WTC11 (cell line): ENCODE measurements at regions not wholly inside any gene's neighbourhood (a gene's known extent, or its start where the extent isn't known, plus 50 kb on each side); places are given as distances from the start of the nearest gene placed in this dataset.

ENCODE experiments used
- ATAC-seq: fragments of 200-7000 bp; cut with Tn5 transposase; 2 replicates; pipeline ENCODE4 v1.10.0; 2021; ENCODE audit warnings: mild to moderate bottlenecking, moderate library complexity
- CTCF ChIA-PET: fragments of 300-600 bp; sonication (Branson Sonifier 250); formaldehyde crosslinking; loops from one replicate; lab custom pipeline; 2021; ENCODE audit warnings: antibody characterized with exemption; lab: Charles Lee
- POLR2A ChIA-PET: fragments of 350-600 bp; sonication (Branson Sonifier 250); formaldehyde crosslinking; loops from one replicate; lab custom pipeline; 2021; ENCODE audit warnings: antibody characterized with exemption; lab: Charles Lee
- DNase-seq: peaks from one replicate; pipeline ENCODE4 v3.0.0; 2021; ENCODE audit warnings: low spot score
- H3K27ac Mint-ChIP-seq: 2 replicates; pipeline ENCODE4 v1.8.0; 2021; ENCODE audit warnings: mixed read lengths
- H3K27me3 Mint-ChIP-seq: 2 replicates; pipeline ENCODE4 v1.8.0; 2021; ENCODE audit warnings: low read depth, mild to moderate bottlenecking, moderate library complexity, mixed read lengths
- H3K36me3 Mint-ChIP-seq: 2 replicates; pipeline ENCODE4 v1.8.0; 2021; ENCODE audit warnings: mixed read lengths
- H3K4me1 Mint-ChIP-seq: 2 replicates; pipeline ENCODE4 v1.8.0; 2022; ENCODE audit warnings: mixed read lengths
- H3K4me3 Mint-ChIP-seq: 2 replicates; pipeline ENCODE4 v1.8.0; 2021; ENCODE audit warnings: mild to moderate bottlenecking, moderate library complexity, mixed read lengths
- H3K9me3 Mint-ChIP-seq: 2 replicates; pipeline ENCODE4 v1.8.0; 2021; ENCODE audit warnings: mixed read lengths
- ATF1 ChIP-seq: sonication (generic); formaldehyde crosslinking; IDR thresholded peaks from 2 replicates; pipeline ENCODE4 v1.8.1; 2023; ENCODE audit warnings: mild to moderate bottlenecking, moderate library complexity, missing genetic modification reagents
- CBFB ChIP-seq: sonication (generic); formaldehyde crosslinking; IDR thresholded peaks from 2 replicates; pipeline ENCODE4 v1.8.1; 2022; ENCODE audit warnings: mild to moderate bottlenecking, low read depth, missing genetic modification reagents
- ETV6 ChIP-seq: sonication (generic); formaldehyde crosslinking; IDR thresholded peaks from 2 replicates; pipeline ENCODE4 v1.8.1; 2022; ENCODE audit warnings: mild to moderate bottlenecking, missing genetic modification reagents
- FOXK1 ChIP-seq: sonication (generic); formaldehyde crosslinking; IDR thresholded peaks from 2 replicates; pipeline ENCODE4 v1.8.0; 2022; ENCODE audit warnings: mild to moderate bottlenecking, moderate library complexity, missing genetic modification reagents
- FOXP1 ChIP-seq: sonication (generic); formaldehyde crosslinking; IDR thresholded peaks from 2 replicates; pipeline ENCODE4 v1.8.0; 2022; ENCODE audit warnings: missing genetic modification reagents, mild to moderate bottlenecking, moderate library complexity, borderline replicate concordance
- GTF2I ChIP-seq: fragments of 250-450 bp; sonication (Bioruptor Pico); conservative IDR thresholded peaks from 2 replicates; pipeline ENCODE4 v1.4.0; 2021; ENCODE audit warnings: mild to moderate bottlenecking
- MYBL2 ChIP-seq: sonication (generic); formaldehyde crosslinking; IDR thresholded peaks from 2 replicates; pipeline ENCODE4 v1.8.1; 2023; ENCODE audit warnings: mild to moderate bottlenecking, moderate library complexity, missing genetic modification reagents
- NFE2L1 ChIP-seq: sonication (generic); formaldehyde crosslinking; IDR thresholded peaks from 2 replicates; pipeline ENCODE4 v1.8.1; 2023; ENCODE audit warnings: missing genetic modification reagents
- NR1H2 ChIP-seq: sonication (generic); formaldehyde crosslinking; IDR thresholded peaks from 2 replicates; pipeline ENCODE4 v1.9.0; 2021; ENCODE audit warnings: mild to moderate bottlenecking, moderate library complexity, missing genetic modification reagents
- NR2C2 ChIP-seq: sonication (generic); formaldehyde crosslinking; IDR thresholded peaks from 2 replicates; pipeline ENCODE4 v1.8.0; 2022; ENCODE audit warnings: mild to moderate bottlenecking, missing genetic modification reagents
- PRRX2 ChIP-seq: fragments of 250-450 bp; sonication (Bioruptor Pico); IDR thresholded peaks from 2 replicates; pipeline ENCODE4 v1.8.0; 2021; ENCODE audit warnings: mild to moderate bottlenecking
- RELA ChIP-seq: sonication (generic); formaldehyde crosslinking; IDR thresholded peaks from 2 replicates; pipeline ENCODE4 v1.8.1; 2022; ENCODE audit warnings: missing genetic modification reagents, mild to moderate bottlenecking, borderline replicate concordance
- SMAD4 ChIP-seq: sonication (generic); formaldehyde crosslinking; IDR thresholded peaks from 2 replicates; pipeline ENCODE4 v1.8.0; 2022; ENCODE audit warnings: mild to moderate bottlenecking, missing genetic modification reagents
- TCF7 ChIP-seq: sonication (generic); formaldehyde crosslinking; IDR thresholded peaks from 2 replicates; pipeline ENCODE4 v1.8.0; 2022; ENCODE audit warnings: mild to moderate bottlenecking, low read depth, missing genetic modification reagents, moderate library complexity
- ZNF232 ChIP-seq: sonication (generic); formaldehyde crosslinking; IDR thresholded peaks from 2 replicates; pipeline ENCODE4 v1.8.0; 2022; ENCODE audit warnings: mild to moderate bottlenecking, missing genetic modification reagents
- ZNF263 ChIP-seq: sonication (generic); formaldehyde crosslinking; IDR thresholded peaks from 2 replicates; pipeline ENCODE4 v1.8.1; 2022; ENCODE audit warnings: low read depth, mild to moderate bottlenecking, moderate library complexity, missing genetic modification reagents
- TF ChIP-seq, protein P1 (sequence below): sonication (generic); formaldehyde crosslinking; IDR thresholded peaks from 2 replicates; pipeline ENCODE4 v1.8.1; 2023; ENCODE audit warnings: mild to moderate bottlenecking, missing genetic modification reagents
- TF ChIP-seq, protein P2 (sequence below): fragments of 250-450 bp; sonication (Bioruptor Pico); IDR thresholded peaks from 2 replicates; pipeline ENCODE4 v1.9.0; 2021; ENCODE audit warnings: moderate library complexity, mild to moderate bottlenecking, inconsistent platforms, borderline replicate concordance
- TF ChIP-seq, protein P3 (sequence below): sonication (generic); formaldehyde crosslinking; IDR thresholded peaks from 2 replicates; pipeline ENCODE4 v1.8.0; 2022; ENCODE audit warnings: mild to moderate bottlenecking, missing genetic modification reagents
- TF ChIP-seq, protein P4 (sequence below): fragments of 250-450 bp; sonication (Bioruptor Pico); IDR thresholded peaks from 2 replicates; pipeline ENCODE4 v2.1.2; 2022; ENCODE audit warnings: mild to moderate bottlenecking, moderate library complexity
- TF ChIP-seq, protein P5 (sequence below): sonication (generic); formaldehyde crosslinking; IDR thresholded peaks from 2 replicates; pipeline ENCODE4 v1.8.1; 2022; ENCODE audit warnings: low read depth, missing genetic modification reagents, borderline replicate concordance
- TF ChIP-seq, protein P6 (sequence below): sonication (generic); formaldehyde crosslinking; IDR thresholded peaks from 2 replicates; pipeline ENCODE4 v1.8.1; 2022; ENCODE audit warnings: mild to moderate bottlenecking, missing genetic modification reagents, moderate library complexity, borderline replicate concordance
- TF ChIP-seq, protein P7 (sequence below): sonication (generic); formaldehyde crosslinking; IDR thresholded peaks from 2 replicates; pipeline ENCODE4 v1.8.1; 2022; ENCODE audit warnings: low read depth, mild to moderate bottlenecking, moderate library complexity, missing genetic modification reagents, borderline replicate concordance

DNA sequence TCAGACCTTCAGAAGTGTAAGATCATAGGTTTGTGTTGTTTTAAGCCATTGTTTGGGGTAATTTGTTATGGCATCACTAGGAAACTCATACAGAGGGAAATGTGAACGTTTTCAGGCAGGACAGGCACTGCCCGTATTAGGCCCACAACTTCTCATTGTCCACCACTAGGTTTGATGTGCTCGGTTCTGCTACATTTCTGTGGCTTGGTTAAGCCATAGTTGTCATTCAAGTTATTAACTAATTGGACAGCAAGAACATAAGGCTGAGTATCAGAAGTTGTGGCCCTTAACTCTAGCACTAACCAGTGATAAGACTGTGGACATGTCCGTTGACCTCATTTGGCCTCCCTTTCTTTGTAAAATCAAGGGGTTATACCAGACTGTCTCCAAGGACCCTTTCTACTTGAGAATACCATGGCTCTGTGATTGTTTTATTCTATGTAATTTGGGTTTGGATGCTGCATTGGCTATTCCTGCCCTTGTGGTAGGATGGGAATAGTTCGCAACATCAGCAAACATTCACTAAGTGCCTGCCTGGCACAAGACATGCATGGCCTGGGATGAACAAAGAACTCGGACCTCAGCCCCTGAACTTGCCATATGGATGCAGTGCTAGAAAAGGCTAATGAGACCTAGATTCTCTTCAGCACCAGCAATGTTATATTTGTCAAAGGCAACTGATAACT is 85.7 kb downstream of the CCDC71L start:
- CTCF ChIA-PET, result interaction anchor here (1.4 kb wide), 1 partner anchor 32 kb away, joined by 4 read pairs; no protein-coding TSS in a partner anchor
- no peak overlapping the region for H3K27ac Mint-ChIP-seq
- no peaks in the 10 kb centered on the region for H3K9me3 Mint-ChIP-seq
- H3K36me3 Mint-ChIP-seq, result no peaks in the 10 kb centered on the region
- DNase-seq, result no peak
- POLR2A ChIA-PET, result no interaction called here
- no peaks in the 10 kb centered on the region for H3K27me3 Mint-ChIP-seq
- H3K4me1 Mint-ChIP-seq, result peaks cover 3% of the 10 kb centered on the region
- TF ChIP-seq RELA (no peak), CBFB (CRISPR knock-in tag) (no peak), ATF1 (no peak), GTF2I (CRISPR knock-in tag) (no peak), NR2C2 (CRISPR knock-in tag) (no peak), ETV6 (CRISPR knock-in tag) (no peak), TCF7 (CRISPR knock-in tag) (no peak), ZNF232 (CRISPR knock-in tag) (no peak), NR1H2 (CRISPR knock-in tag) (no peak), NFE2L1 (CRISPR knock-in tag) (no peak)
- TF ChIP-seq, protein P1, sequence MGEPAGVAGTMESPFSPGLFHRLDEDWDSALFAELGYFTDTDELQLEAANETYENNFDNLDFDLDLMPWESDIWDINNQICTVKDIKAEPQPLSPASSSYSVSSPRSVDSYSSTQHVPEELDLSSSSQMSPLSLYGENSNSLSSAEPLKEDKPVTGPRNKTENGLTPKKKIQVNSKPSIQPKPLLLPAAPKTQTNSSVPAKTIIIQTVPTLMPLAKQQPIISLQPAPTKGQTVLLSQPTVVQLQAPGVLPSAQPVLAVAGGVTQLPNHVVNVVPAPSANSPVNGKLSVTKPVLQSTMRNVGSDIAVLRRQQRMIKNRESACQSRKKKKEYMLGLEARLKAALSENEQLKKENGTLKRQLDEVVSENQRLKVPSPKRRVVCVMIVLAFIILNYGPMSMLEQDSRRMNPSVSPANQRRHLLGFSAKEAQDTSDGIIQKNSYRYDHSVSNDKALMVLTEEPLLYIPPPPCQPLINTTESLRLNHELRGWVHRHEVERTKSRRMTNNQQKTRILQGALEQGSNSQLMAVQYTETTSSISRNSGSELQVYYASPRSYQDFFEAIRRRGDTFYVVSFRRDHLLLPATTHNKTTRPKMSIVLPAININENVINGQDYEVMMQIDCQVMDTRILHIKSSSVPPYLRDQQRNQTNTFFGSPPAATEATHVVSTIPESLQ (CRISPR knock-in tag), result no peak
- TF ChIP-seq, protein P2, sequence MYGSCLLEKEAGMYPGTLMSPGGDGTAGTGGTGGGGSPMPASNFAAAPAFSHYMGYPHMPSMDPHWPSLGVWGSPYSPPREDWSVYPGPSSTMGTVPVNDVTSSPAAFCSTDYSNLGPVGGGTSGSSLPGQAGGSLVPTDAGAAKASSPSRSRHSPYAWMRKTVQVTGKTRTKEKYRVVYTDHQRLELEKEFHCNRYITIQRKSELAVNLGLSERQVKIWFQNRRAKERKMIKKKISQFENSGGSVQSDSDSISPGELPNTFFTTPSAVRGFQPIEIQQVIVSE (CRISPR knock-in tag), result no peak
- TF ChIP-seq, protein P3, sequence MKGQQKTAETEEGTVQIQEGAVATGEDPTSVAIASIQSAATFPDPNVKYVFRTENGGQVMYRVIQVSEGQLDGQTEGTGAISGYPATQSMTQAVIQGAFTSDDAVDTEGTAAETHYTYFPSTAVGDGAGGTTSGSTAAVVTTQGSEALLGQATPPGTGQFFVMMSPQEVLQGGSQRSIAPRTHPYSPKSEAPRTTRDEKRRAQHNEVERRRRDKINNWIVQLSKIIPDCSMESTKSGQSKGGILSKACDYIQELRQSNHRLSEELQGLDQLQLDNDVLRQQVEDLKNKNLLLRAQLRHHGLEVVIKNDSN (CRISPR knock-in tag), result no peak
- H3K4me3 Mint-ChIP-seq, result no peak overlapping the region
- ATAC-seq, result no peak

DNA sequence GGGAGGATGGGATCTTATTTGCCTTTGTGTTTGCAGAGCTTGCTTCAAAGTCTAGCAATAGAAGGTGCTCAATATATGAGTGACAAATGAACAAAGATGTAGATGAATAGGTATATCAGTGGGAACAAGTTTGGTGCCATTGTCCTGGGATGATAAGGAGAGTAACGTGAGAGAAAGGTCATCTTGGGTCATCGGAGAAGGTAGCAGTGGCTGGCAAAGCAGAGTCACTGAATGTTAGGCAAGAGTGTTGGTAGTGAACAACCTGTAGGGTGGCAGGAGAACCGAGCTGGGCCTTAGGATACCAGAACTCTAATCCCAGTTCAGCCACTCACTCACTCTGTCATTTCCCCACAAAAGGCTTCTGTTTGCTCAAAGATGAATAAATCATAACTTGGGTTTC is 87.2 kb downstream of the CCDC71L start:
- Mint-ChIP-seq H3K27me3 (no peaks in the 10 kb centered on the region), H3K27ac (no peak overlapping the region), H3K9me3 (peaks cover 4% of the 10 kb centered on the region), H3K36me3 (0 out of 2 replicates have a peak, but pooled peaks cover 3% of the 10 kb centered on the region), H3K4me1 (peaks cover 11% of the 10 kb centered on the region), H3K4me3 (no peak overlapping the region)
- DNase-seq, result no peak
- no peak for ATAC-seq
- ChIA-PET POLR2A (no interaction called here), CTCF (interaction anchor here (1.4 kb wide), 1 partner anchor 31 kb away, joined by 4 read pairs; no protein-coding TSS in a partner anchor)
- no peak for TF ChIP-seq GTF2I (CRISPR knock-in tag)
- TF ChIP-seq, protein P4, sequence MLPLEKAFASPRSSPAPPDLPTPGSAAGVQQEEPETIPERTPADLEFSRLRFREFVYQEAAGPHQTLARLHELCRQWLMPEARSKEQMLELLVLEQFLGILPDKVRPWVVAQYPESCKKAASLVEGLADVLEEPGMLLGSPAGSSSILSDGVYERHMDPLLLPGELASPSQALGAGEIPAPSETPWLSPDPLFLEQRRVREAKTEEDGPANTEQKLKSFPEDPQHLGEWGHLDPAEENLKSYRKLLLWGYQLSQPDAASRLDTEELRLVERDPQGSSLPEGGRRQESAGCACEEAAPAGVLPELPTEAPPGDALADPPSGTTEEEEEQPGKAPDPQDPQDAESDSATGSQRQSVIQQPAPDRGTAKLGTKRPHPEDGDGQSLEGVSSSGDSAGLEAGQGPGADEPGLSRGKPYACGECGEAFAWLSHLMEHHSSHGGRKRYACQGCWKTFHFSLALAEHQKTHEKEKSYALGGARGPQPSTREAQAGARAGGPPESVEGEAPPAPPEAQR (CRISPR knock-in tag), result no peak
- TF ChIP-seq ETV6 (CRISPR knock-in tag), result no peak
- TF ChIP-seq, protein P5, sequence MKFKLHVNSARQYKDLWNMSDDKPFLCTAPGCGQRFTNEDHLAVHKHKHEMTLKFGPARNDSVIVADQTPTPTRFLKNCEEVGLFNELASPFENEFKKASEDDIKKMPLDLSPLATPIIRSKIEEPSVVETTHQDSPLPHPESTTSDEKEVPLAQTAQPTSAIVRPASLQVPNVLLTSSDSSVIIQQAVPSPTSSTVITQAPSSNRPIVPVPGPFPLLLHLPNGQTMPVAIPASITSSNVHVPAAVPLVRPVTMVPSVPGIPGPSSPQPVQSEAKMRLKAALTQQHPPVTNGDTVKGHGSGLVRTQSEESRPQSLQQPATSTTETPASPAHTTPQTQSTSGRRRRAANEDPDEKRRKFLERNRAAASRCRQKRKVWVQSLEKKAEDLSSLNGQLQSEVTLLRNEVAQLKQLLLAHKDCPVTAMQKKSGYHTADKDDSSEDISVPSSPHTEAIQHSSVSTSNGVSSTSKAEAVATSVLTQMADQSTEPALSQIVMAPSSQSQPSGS (CRISPR knock-in tag), result no peak
- no peak for TF ChIP-seq FOXP1
- no peak for TF ChIP-seq FOXK1 (CRISPR knock-in tag)
- TF ChIP-seq, protein P6, sequence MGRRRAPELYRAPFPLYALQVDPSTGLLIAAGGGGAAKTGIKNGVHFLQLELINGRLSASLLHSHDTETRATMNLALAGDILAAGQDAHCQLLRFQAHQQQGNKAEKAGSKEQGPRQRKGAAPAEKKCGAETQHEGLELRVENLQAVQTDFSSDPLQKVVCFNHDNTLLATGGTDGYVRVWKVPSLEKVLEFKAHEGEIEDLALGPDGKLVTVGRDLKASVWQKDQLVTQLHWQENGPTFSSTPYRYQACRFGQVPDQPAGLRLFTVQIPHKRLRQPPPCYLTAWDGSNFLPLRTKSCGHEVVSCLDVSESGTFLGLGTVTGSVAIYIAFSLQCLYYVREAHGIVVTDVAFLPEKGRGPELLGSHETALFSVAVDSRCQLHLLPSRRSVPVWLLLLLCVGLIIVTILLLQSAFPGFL (CRISPR knock-in tag), result no peak
- TF ChIP-seq, protein P3 (CRISPR knock-in tag), result no peak
- no peak for TF ChIP-seq SMAD4 (CRISPR knock-in tag)
- no peak for TF ChIP-seq ZNF263
- TF ChIP-seq, protein P7, sequence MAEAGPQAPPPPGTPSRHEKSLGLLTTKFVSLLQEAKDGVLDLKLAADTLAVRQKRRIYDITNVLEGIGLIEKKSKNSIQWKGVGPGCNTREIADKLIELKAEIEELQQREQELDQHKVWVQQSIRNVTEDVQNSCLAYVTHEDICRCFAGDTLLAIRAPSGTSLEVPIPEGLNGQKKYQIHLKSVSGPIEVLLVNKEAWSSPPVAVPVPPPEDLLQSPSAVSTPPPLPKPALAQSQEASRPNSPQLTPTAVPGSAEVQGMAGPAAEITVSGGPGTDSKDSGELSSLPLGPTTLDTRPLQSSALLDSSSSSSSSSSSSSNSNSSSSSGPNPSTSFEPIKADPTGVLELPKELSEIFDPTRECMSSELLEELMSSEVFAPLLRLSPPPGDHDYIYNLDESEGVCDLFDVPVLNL (CRISPR knock-in tag), result no peak
- no peak for TF ChIP-seq MYBL2
- TF ChIP-seq NFE2L1 (CRISPR knock-in tag), result no peak
- TF ChIP-seq ATF1, result no peak
- no peak for TF ChIP-seq PRRX2 (CRISPR knock-in tag)
